ENCODE measurements at regions not wholly inside any gene's neighbourhood (a gene's known extent, or its start where the extent isn't known, plus 50 kb on each side); places are given as distances from the start of the nearest gene placed in this dataset.

- no peak for FAIRE-seq
Observed at GRCh38 chr20:48349656-48350055, 478.1 kb downstream of the PREX1 start.

GRCh38 chr20:48348022-48348421 is 479.8 kb downstream of the PREX1 start:
- ATAC-seq, result no peak
- no peak for TF ChIP-seq CTCF (IDR thresholded peaks at IDR 0.05)
- 39 to 53% methylated on average over 3 of the region's 3 CpGs for WGBS, 2 donors
- H3K27ac ChIP-seq, result no peak overlapping the region
- DNase-seq, result no peak
- no peaks in the 10 kb centered on the region for H3K9me3 ChIP-seq
- no peaks in the 10 kb centered on the region for H3K4me1 ChIP-seq
- no peak for FAIRE-seq
- no peak overlapping the region for H3K4me3 ChIP-seq
- no peaks in the 10 kb centered on the region for H3K36me3 ChIP-seq
- intact Hi-C loops (cut with DNase I), result no loop called here
- no peaks in the 10 kb centered on the region for H3K27me3 ChIP-seq

More at GRCh38 chr20:48349656-48350055, 478.1 kb downstream of the PREX1 start:
- Histone ChIP-seq H3K36me3 (no peaks in the 10 kb centered on the region), H3K27me3 (no peaks in the 10 kb centered on the region), H3K27ac (no peak overlapping the region), H3K4me1 (no peaks in the 10 kb centered on the region), H3K9me3 (no peaks in the 10 kb centered on the region), H3K4me3 (no peak overlapping the region)
- ATAC-seq (no peak), DNase-seq (no peak)
- WGBS, 2 donors, result 56 to 64% methylated on average over 4 of the region's 4 CpGs
- intact Hi-C loops (cut with DNase I), result no loop called here
- no peak for TF ChIP-seq CTCF (IDR thresholded peaks at IDR 0.05)

- DNase-seq, result no peak
- Histone ChIP-seq H3K4me1 (no peaks in the 10 kb centered on the region), H3K27ac (no peak overlapping the region), H3K4me3 (no peak overlapping the region), H3K27me3 (no peaks in the 10 kb centered on the region), H3K9me3 (no peaks in the 10 kb centered on the region), H3K36me3 (no peaks in the 10 kb centered on the region)
- no peak for ATAC-seq
- FAIRE-seq, result no peak
- 61 to 77% methylated on average over 28 of the region's 28 CpGs for WGBS, 2 donors
- intact Hi-C loops (cut with DNase I), result no loop called here
- TF ChIP-seq CTCF (IDR thresholded peaks at IDR 0.05), result no peak
Observed at GRCh38 chr20:48342822-48343513, 484.8 kb downstream of the PREX1 start.

- DNase-seq, result no peak
- Histone ChIP-seq H3K9me3 (no peaks in the 10 kb centered on the region), H3K36me3 (no peaks in the 10 kb centered on the region), H3K4me3 (no peak overlapping the region), H3K27me3 (peaks cover 0 to 5% (median 0%) of the 10 kb centered on the region in 4 donors), H3K4me1 (no peaks in the 10 kb centered on the region), H3K27ac (no peak overlapping the region)
- TF ChIP-seq CTCF (IDR thresholded peaks at IDR 0.05), result no peak
- intact Hi-C loops (cut with DNase I), result no loop called here
- no peak for ATAC-seq
- no peak for FAIRE-seq
- WGBS, 2 donors, result 49 to 60% methylated on average over 6 of the region's 6 CpGs
Observed at GRCh38 chr20:48340883-48341281, 486.9 kb downstream of the PREX1 start.
